GM10266 (cell line): ENCODE measurements at regions not wholly inside any gene's neighbourhood (a gene's known extent, or its start where the extent isn't known, plus 50 kb on each side); places are given as distances from the start of the nearest gene placed in this dataset.

Source experiments
- DNase-seq: peaks from one replicate; pipeline ENCODE4 v3.0.0; 2012; ENCODE audit errors: extremely low spot score
- CTCF ChIP-seq: IDR thresholded peaks from 2 replicates; pipeline ENCODE4 v1.5.1; 2012; ENCODE audit warnings: mild to moderate bottlenecking, low read depth; ENCODE audit not compliant: control insufficient read depth, insufficient read depth; ENCODE audit errors: missing control alignments

DNA sequence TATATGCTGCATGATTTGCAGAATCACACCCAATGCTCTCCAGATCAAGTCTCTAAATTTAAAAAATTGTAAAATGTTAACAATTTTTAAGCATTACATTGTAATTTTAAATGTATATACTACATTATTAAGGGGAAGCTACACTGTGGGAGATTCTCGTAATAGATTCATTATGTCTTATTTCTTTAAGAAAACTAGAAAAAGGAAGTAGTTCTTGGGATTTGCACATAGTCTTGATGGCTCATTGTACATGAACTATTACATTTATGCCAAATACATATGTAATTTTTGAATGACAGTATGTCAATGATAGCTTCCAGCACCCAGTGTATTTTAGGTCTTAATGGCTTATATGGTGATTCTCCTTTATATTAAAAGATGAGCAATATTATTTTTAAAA lies 250.3 kb downstream of the PTPRC start:
- no peak for DNase-seq
- no peak for TF ChIP-seq CTCF

DNA sequence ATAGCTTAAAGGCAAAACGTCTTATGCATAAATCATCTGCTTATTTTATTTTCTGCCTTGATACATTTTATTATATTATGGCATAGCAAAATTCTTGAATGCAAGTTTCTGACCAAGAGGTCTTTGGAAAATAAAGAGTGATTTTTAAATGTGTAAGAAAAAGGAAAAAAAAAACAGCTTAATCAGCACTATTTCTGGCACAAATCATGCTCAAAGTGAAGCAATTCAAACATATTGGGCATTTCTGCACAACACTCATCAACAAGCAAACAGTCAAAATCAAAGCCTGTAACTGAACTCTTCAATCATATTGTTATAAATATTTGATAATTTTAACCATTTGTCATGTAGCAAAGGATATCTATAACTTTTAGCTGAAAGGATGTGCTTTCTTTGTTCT lies 250.9 kb downstream of the PTPRC start:
- no peak for DNase-seq
- TF ChIP-seq CTCF, result no peak

- TF ChIP-seq CTCF, result no peak
- DNase-seq, result no peak
These were observed 251.5 kb downstream of the PTPRC start for GRCh38 chr1:198890214-198890930.

- TF ChIP-seq CTCF, result no peak
- no peak for DNase-seq
These were observed 253.2 kb downstream of the PTPRC start for GRCh38 chr1:198892065-198892464.

DNA sequence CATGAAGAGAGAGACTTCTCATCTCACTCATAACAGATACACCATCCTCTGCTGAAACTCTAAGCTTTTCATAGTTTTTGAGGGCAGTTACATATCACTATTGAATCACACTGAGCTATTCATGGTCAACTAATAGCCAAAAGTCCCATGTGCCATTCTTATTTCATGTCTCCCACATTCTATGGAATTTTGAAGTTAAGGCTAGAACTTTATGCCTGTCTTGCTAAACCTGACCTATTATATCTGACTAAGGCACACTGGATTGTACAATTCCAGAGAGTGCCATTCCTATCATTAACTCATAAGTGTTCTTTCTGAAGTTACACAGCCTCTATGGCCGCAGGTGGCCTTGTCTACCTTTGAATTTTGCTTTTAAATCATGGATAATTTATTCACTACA lies 254.3 kb downstream of the PTPRC start:
- no peak for TF ChIP-seq CTCF
- DNase-seq, result no peak

DNA sequence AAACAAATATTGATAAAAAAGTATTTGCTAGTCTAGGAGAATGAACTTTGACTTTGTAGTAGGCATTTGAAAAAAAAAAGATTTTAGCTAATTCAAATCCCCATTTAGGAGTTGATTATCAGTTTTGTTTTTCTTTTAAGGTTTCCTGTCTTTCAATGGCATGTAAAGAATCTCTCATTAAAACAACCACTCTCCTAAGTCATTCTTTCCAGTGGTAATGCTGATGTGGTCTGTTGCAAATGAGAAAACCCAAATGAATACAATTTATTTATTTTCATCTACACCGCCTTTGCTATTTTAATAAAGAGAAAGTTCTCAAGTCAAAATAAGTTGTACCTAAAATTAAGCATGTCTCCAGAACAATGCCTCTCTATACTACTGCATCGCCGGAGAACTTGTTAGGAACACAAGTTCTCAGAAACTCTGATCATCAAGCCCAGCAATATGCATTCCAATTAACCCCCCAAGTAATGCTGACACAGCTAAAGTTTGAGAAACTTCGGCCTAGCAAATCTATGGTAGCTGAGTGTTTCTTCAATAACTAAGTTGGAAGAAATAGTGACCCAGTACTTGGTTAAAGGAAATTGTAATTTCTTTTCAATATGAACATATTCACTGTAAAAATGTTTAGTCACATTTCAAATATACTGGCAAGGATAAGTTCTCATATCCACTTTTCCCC lies 255.1 kb downstream of the PTPRC start:
- no peak for TF ChIP-seq CTCF
- no peak for DNase-seq

- DNase-seq, result no peak
- TF ChIP-seq CTCF, result no peak
These were observed 262.4 kb downstream of the PTPRC start for GRCh38 chr1:198901266-198901665.
